ENCODE measurements at regions not wholly inside any gene's neighbourhood (a gene's known extent, or its start where the extent isn't known, plus 50 kb on each side); places are given as distances from the start of the nearest gene placed in this dataset.

DNA sequence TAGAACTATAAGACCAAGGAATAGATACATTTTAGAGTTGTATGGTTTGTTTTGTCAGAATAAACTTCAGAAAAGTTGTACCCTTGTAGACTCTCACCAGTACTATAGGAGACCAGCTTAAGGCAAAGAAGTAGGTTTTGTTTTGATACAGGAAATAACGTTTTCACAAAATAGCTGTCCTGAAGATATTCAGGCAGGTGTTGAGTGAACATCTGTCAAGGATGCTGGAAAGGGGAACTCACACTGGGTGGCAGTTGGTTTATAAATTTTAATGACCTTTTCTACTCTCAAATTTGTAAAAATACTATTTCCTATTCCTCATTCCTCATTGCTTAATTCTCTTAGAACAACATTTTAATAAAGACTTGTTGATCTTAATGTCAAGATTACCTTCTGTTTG, 174.0 kb upstream of the MAN1A1 start:
- H3K36me3 ChIP-seq: no peaks in the 10 kb centered on the region
- no peak for DNase-seq
- no peaks in the 10 kb centered on the region for H3K9me3 ChIP-seq
- no peak overlapping the region for H3K4me3 ChIP-seq
- peaks cover 0 to 9% (median 4%) of the 10 kb centered on the region in 4 donors for H3K4me1 ChIP-seq
- intact Hi-C loops (cut with DNase I): no loop called here
- no peaks in the 10 kb centered on the region for H3K27me3 ChIP-seq
- H3K27ac ChIP-seq: no peak overlapping the region
- 17 to 41% methylated on average over 1 of the region's 1 CpG for WGBS, 2 donors
- TF ChIP-seq POLR2A (IDR thresholded peaks at IDR 0.05): no peak
- TF ChIP-seq EP300 (IDR thresholded peaks at IDR 0.05): no peak
- no peak for TF ChIP-seq POLR2AphosphoS5 (IDR thresholded peaks at IDR 0.05)
- TF ChIP-seq, protein P1, sequence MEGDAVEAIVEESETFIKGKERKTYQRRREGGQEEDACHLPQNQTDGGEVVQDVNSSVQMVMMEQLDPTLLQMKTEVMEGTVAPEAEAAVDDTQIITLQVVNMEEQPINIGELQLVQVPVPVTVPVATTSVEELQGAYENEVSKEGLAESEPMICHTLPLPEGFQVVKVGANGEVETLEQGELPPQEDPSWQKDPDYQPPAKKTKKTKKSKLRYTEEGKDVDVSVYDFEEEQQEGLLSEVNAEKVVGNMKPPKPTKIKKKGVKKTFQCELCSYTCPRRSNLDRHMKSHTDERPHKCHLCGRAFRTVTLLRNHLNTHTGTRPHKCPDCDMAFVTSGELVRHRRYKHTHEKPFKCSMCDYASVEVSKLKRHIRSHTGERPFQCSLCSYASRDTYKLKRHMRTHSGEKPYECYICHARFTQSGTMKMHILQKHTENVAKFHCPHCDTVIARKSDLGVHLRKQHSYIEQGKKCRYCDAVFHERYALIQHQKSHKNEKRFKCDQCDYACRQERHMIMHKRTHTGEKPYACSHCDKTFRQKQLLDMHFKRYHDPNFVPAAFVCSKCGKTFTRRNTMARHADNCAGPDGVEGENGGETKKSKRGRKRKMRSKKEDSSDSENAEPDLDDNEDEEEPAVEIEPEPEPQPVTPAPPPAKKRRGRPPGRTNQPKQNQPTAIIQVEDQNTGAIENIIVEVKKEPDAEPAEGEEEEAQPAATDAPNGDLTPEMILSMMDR (IDR thresholded peaks at IDR 0.05): no peak

DNA sequence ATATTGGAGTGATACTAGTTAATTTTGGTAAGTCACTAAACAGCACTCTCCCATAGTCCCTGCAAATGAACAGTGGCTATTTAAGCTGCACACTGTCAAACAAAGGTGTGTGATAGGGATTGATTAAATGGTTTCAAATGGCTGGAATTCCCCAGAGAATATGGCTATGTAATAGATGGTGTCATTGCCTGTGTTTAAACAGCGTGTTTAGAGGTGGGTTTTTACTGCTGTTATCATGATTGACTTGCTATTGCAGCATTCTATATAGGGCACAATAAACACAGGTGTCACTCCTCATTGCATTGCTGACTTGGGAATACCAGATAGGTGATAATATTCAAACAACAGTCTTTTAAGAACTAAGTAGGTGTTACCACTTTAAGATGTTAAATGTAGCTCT, 171.7 kb upstream of the MAN1A1 start:
- no peaks in the 10 kb centered on the region for H3K27me3 ChIP-seq
- no peaks in the 10 kb centered on the region for H3K4me1 ChIP-seq
- intact Hi-C loops (cut with DNase I): no loop called here
- TF ChIP-seq POLR2AphosphoS5 (IDR thresholded peaks at IDR 0.05): no peak
- TF ChIP-seq, protein P1 (IDR thresholded peaks at IDR 0.05): no peak
- TF ChIP-seq POLR2A (IDR thresholded peaks at IDR 0.05): no peak
- no peak for TF ChIP-seq EP300 (IDR thresholded peaks at IDR 0.05)
- H3K9me3 ChIP-seq: no peaks in the 10 kb centered on the region
- H3K36me3 ChIP-seq: no peaks in the 10 kb centered on the region
- no peak for DNase-seq
- no peak overlapping the region for H3K27ac ChIP-seq
- WGBS, 2 donors: 19 to 72% methylated on average over 1 of the region's 1 CpG
- H3K4me3 ChIP-seq: no peak overlapping the region

DNA sequence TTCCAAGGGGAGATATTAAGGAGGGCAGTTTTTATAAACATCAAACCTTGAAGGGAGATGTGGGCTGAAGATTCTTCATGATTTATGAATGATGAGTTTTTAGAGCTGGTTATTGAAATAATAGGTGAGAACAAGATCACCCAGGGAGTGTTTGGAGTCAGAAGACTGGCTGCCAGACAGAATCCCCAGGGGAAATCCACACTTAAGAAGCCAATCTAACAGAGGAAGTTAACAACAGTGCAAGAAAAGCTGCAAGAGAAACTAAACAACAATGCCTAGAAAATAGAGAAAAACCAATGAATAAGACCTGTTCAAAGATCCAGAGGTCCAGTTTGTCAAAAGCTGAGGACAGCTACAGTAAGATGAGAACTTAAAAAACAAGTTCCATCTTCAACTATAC, 167.9 kb upstream of the MAN1A1 start:
- H3K27me3 ChIP-seq: no peaks in the 10 kb centered on the region
- no peak overlapping the region for H3K4me3 ChIP-seq
- TF ChIP-seq, protein P1 (IDR thresholded peaks at IDR 0.05): no peak
- TF ChIP-seq POLR2A (IDR thresholded peaks at IDR 0.05) (no peak), POLR2AphosphoS5 (IDR thresholded peaks at IDR 0.05) (no peak), EP300 (IDR thresholded peaks at IDR 0.05) (no peak)
- H3K4me1 ChIP-seq: peaks cover 0 to 7% (median 0%) of the 10 kb centered on the region in 4 donors
- no peaks in the 10 kb centered on the region for H3K36me3 ChIP-seq
- intact Hi-C loops (cut with DNase I): no loop called here
- H3K27ac ChIP-seq: no peak overlapping the region
- no peak for DNase-seq
- H3K9me3 ChIP-seq: no peaks in the 10 kb centered on the region

DNA sequence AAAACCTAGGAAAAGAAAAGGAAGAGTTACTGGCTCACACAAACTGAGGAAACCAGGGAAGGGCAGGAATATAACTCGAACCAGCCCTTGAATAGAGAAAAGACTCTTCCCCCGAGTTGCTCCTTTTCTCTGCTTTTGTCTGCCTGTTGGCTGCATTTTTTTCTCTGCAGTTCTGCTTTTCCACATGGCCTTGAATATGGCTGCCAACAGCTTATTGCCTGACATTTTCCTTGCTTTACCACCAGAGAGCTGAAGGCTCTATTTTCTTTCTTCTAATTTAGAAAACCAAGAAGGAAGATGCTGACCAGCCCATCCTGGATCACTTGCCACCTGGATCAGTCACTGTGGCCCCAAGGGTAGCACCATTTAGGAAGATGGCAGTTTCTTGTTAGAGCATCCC, 164.8 kb upstream of the MAN1A1 start:
- H3K4me1 ChIP-seq: peaks cover 0 to 7% (median 0%) of the 10 kb centered on the region in 4 donors
- no peak for DNase-seq
- intact Hi-C loops (cut with DNase I): no loop called here
- no peak overlapping the region for H3K27ac ChIP-seq
- no peak overlapping the region for H3K4me3 ChIP-seq
- no peaks in the 10 kb centered on the region for H3K27me3 ChIP-seq
- 78 to 90% methylated on average over 2 of the region's 2 CpGs for WGBS, 2 donors
- no peak for TF ChIP-seq POLR2A (IDR thresholded peaks at IDR 0.05)
- TF ChIP-seq, protein P1 (IDR thresholded peaks at IDR 0.05): no peak
- TF ChIP-seq EP300 (IDR thresholded peaks at IDR 0.05): no peak
- no peak for TF ChIP-seq POLR2AphosphoS5 (IDR thresholded peaks at IDR 0.05)
- no peaks in the 10 kb centered on the region for H3K36me3 ChIP-seq
- H3K9me3 ChIP-seq: no peaks in the 10 kb centered on the region

DNA sequence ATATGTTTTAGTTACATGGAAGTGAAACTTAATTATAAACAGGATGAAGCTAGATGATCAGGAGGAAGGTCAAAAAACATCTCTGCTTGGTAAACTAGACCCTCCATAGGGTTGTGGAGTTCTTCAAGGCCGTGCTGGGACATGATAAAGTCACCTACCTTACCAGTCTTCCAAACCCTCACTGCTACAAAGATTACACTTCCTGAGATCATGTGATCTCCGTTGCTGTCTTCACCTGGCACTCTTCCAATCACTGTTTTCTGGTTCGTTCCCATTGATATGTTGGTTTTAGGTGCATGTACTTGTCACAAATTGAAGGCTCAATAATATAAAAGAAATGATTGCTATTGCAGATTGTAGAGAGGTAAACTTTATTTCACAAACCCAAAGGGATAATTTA, 161.5 kb upstream of the MAN1A1 start:
- no peak overlapping the region for H3K27ac ChIP-seq
- no peak overlapping the region for H3K4me3 ChIP-seq
- H3K4me1 ChIP-seq: peaks cover 0 to 20% (median 9%) of the 10 kb centered on the region in 4 donors
- TF ChIP-seq POLR2A (IDR thresholded peaks at IDR 0.05) (no peak), POLR2AphosphoS5 (IDR thresholded peaks at IDR 0.05) (no peak), EP300 (IDR thresholded peaks at IDR 0.05) (no peak)
- TF ChIP-seq, protein P1 (IDR thresholded peaks at IDR 0.05): no peak
- intact Hi-C loops (cut with DNase I): no loop called here
- H3K36me3 ChIP-seq: no peaks in the 10 kb centered on the region
- H3K27me3 ChIP-seq: no peaks in the 10 kb centered on the region
- DNase-seq: no peak
- H3K9me3 ChIP-seq: no peaks in the 10 kb centered on the region
- 72 to 74% methylated on average over 3 of the region's 3 CpGs for WGBS, 2 donors

All from sigmoid colon (tissue), 6 donors.